ENCODE measurements at regions not wholly inside any gene's neighbourhood (a gene's known extent, or its start where the extent isn't known, plus 50 kb on each side); places are given as distances from the start of the nearest gene placed in this dataset.

DNA sequence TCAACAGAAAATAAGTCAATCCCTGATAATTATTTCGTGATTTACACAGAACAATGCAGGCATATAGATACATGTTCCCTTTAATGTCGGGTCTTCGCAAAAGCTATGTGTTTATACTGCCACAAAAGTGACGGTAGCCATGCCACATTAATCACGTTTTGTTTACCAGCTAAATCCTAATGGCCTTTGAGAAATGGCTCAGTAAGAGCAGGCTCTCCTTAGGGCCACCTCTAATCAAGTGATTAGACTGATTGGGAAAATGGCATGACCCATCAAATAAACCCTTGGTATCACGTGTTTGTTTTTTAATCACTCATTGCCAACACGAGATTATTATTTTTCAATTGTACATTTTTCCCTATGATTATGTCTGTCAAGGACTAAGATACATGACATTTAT lies 102.0 kb upstream of the USP25 start:
- no peak for TF ChIP-seq TAF1 (IDR thresholded peaks at IDR 0.05; ENCODE audit: borderline replicate concordance, low read depth, low read length)
- TF ChIP-seq POLR2AphosphoS5 (IDR thresholded peaks at IDR 0.05; ENCODE audit: low read depth, low read length), result no peak
- no peak for TF ChIP-seq POLR2A (IDR thresholded peaks at IDR 0.05; ENCODE audit: low read depth, low read length)

All from GM12892 (cell line).